H1 (cell line): ENCODE measurements at regions not wholly inside any gene's neighbourhood (a gene's known extent, or its start where the extent isn't known, plus 50 kb on each side); places are given as distances from the start of the nearest gene placed in this dataset.

Experiments
- CTCF ChIP-seq, 3 experiments: IDR thresholded peaks; 1 replicate in 2 of 3; 2 replicates in 1 of 3; pipeline versions ENCODE4 v1.5.1 to v1.6.1; 2011; ENCODE audit warnings: low read length in 3 of 3, mild to moderate bottlenecking in 3 of 3, inconsistent platforms in 2 of 3, low read depth in 1 of 3, moderate library complexity in 1 of 3; ENCODE audit not compliant: insufficient read depth in 1 of 3; ENCODE audit errors: control extremely low read depth in 1 of 3
- GABPA ChIP-seq: IDR thresholded peaks from 2 replicates; pipeline ENCODE4 v1.6.1; 2011; ENCODE audit warnings: mild to moderate bottlenecking, low read length, moderate library complexity, borderline replicate concordance; ENCODE audit not compliant: insufficient read depth
- MAFK ChIP-seq: IDR thresholded peaks from 2 replicates; pipeline ENCODE4 v1.6.1; 2012; ENCODE audit warnings: low read depth, mild to moderate bottlenecking, improper control_type of control experiment, low read length
- MAX ChIP-seq: IDR thresholded peaks from 2 replicates; pipeline ENCODE4 v1.6.1; 2012; ENCODE audit warnings: inconsistent platforms
- PHF8 ChIP-seq: fragments of 200-600 bp; sonication (generic); conservative IDR thresholded peaks from 2 replicates; pipeline ENCODE4 v1.7.1; 2012; ENCODE audit warnings: low read depth, mild to moderate bottlenecking, inconsistent platforms, low read length, moderate library complexity
- POLR2A ChIP-seq, 2 experiments: IDR thresholded peaks; 1 replicate in 1 of 2; 2 replicates in 1 of 2; pipeline ENCODE4 v1.6.1; 2011; ENCODE audit warnings: low read depth in 2 of 2, low read length in 2 of 2, mild to moderate bottlenecking in 2 of 2; ENCODE audit errors: control extremely low read depth in 1 of 2

- TF ChIP-seq PHF8 (no peak), POLR2A (IDR thresholded peaks at IDR 0.05; ENCODE audit: control extremely low read depth in 1 of 2, low read depth in 2 of 2, low read length in 2 of 2) (no peak), MAX (no peak), MAFK (peak; percentile 55; the same call in 1 of the 2 replicates), GABPA (no peak), CTCF (IDR thresholded peaks at IDR 0.05; ENCODE audit: control extremely low read depth in 1 of 3, insufficient read depth in 1 of 3, low read depth in 1 of 3, low read length in 3 of 3) (no peak)
These were observed 133.0 kb upstream of the PRMT8 start for GRCh38 chr12:3357950-3358525.
